ENCODE measurements at regions not wholly inside any gene's neighbourhood (a gene's known extent, or its start where the extent isn't known, plus 50 kb on each side); places are given as distances from the start of the nearest gene placed in this dataset.

GRCh38 chr2:160931531-160931930 lies 228.7 kb upstream of the TANK start:
- H3K4me3 ChIP-seq (ENCODE audit: low read length): no peak overlapping the region
- TF ChIP-seq ZNF274 (IDR thresholded peaks at IDR 0.05; ENCODE audit: low read depth, low read length): no peak

- TF ChIP-seq ZNF274 (IDR thresholded peaks at IDR 0.05; ENCODE audit: low read depth, low read length): no peak
- H3K4me3 ChIP-seq (ENCODE audit: low read length): no peak overlapping the region
Measured at GRCh38 chr2:160932960-160933359, 227.3 kb upstream of the TANK start.

GRCh38 chr2:160934263-160934662 lies 226.0 kb upstream of the TANK start:
- TF ChIP-seq ZNF274 (IDR thresholded peaks at IDR 0.05; ENCODE audit: low read depth, low read length): no peak

GRCh38 chr2:160934991-160935390 lies 225.2 kb upstream of the TANK start:
- no peak for TF ChIP-seq ZNF274 (IDR thresholded peaks at IDR 0.05; ENCODE audit: low read depth, low read length)
- H3K4me3 ChIP-seq (ENCODE audit: low read length): no peak overlapping the region

More at GRCh38 chr2:160934263-160934662, 226.0 kb upstream of the TANK start:
- no peak overlapping the region for H3K4me3 ChIP-seq (ENCODE audit: low read length)

- TF ChIP-seq ZNF274 (IDR thresholded peaks at IDR 0.05; ENCODE audit: low read depth, low read length): no peak
- no peak overlapping the region for H3K4me3 ChIP-seq (ENCODE audit: low read length)
Measured at GRCh38 chr2:160936044-160936806, 224.0 kb upstream of the TANK start.

GRCh38 chr2:160940271-160940670 lies 220.0 kb upstream of the TANK start:
- H3K4me3 ChIP-seq (ENCODE audit: low read length): no peak overlapping the region
- no peak for TF ChIP-seq ZNF274 (IDR thresholded peaks at IDR 0.05; ENCODE audit: low read depth, low read length)

- no peak overlapping the region for H3K4me3 ChIP-seq (ENCODE audit: low read length)
- no peak for TF ChIP-seq ZNF274 (IDR thresholded peaks at IDR 0.05; ENCODE audit: low read depth, low read length)
Measured at GRCh38 chr2:160940699-160941098, 219.5 kb upstream of the TANK start.

- no peak overlapping the region for H3K4me3 ChIP-seq (ENCODE audit: low read length)
- no peak for TF ChIP-seq ZNF274 (IDR thresholded peaks at IDR 0.05; ENCODE audit: low read depth, low read length)
Measured at GRCh38 chr2:160941290-160941846, 218.9 kb upstream of the TANK start.

GRCh38 chr2:160942476-160943142 lies 217.6 kb upstream of the TANK start:
- no peak for TF ChIP-seq ZNF274 (IDR thresholded peaks at IDR 0.05; ENCODE audit: low read depth, low read length)

GRCh38 chr2:160943414-160943813 lies 216.8 kb upstream of the TANK start:
- H3K4me3 ChIP-seq (ENCODE audit: low read length): no peak overlapping the region
- no peak for TF ChIP-seq ZNF274 (IDR thresholded peaks at IDR 0.05; ENCODE audit: low read depth, low read length)

More at GRCh38 chr2:160942476-160943142, 217.6 kb upstream of the TANK start:
- no peak overlapping the region for H3K4me3 ChIP-seq (ENCODE audit: low read length)

GRCh38 chr2:160952464-160953254 lies 207.6 kb upstream of the TANK start:
- TF ChIP-seq ZNF274 (IDR thresholded peaks at IDR 0.05; ENCODE audit: low read depth, low read length): no peak
- H3K4me3 ChIP-seq (ENCODE audit: low read length): no peak overlapping the region

- H3K4me3 ChIP-seq (ENCODE audit: low read length): no peak overlapping the region
- no peak for TF ChIP-seq ZNF274 (IDR thresholded peaks at IDR 0.05; ENCODE audit: low read depth, low read length)
Measured at GRCh38 chr2:160955578-160955977, 204.7 kb upstream of the TANK start.

- no peak for TF ChIP-seq ZNF274 (IDR thresholded peaks at IDR 0.05; ENCODE audit: low read depth, low read length)
- no peak overlapping the region for H3K4me3 ChIP-seq (ENCODE audit: low read length)
Measured at GRCh38 chr2:160956243-160956802, 203.9 kb upstream of the TANK start.

- no peak for TF ChIP-seq ZNF274 (IDR thresholded peaks at IDR 0.05; ENCODE audit: low read depth, low read length)
- H3K4me3 ChIP-seq (ENCODE audit: low read length): no peak overlapping the region
Measured at GRCh38 chr2:160963957-160964356, 196.3 kb upstream of the TANK start.
